Thoracic aorta (tissue), 2 donors: ENCODE measurements at regions not wholly inside any gene's neighbourhood (a gene's known extent, or its start where the extent isn't known, plus 50 kb on each side); places are given as distances from the start of the nearest gene placed in this dataset.

ENCODE experiments used
- ATAC-seq: fragments of 150-250 bp; one replicate; pipeline ENCODE4 v1.8.0; 2017; ENCODE audit warnings: low read depth; ENCODE audit not compliant: insufficient number of reproducible peaks, low FRiP score
- DNase-seq: peaks from one replicate; pipeline ENCODE4 v3.0.0-alpha.2; 2020; ENCODE audit warnings: low spot score
- H3K27ac ChIP-seq, 2 donors: fragments of 200-600 bp; sonication (generic); 1 replicate in 1 of 2; 2 replicates in 1 of 2; pipeline ENCODE4 v1.5.1; 2016; ENCODE audit warnings: mild to moderate bottlenecking in 2 of 2, moderate library complexity in 2 of 2
- H3K27me3 ChIP-seq: fragments of 200-600 bp; sonication (generic); replicated peaks from 2 replicates; pipeline ENCODE4 v1.6.0; 2016; ENCODE audit warnings: mild to moderate bottlenecking; ENCODE audit not compliant: insufficient read depth
- H3K36me3 ChIP-seq: fragments of 200-600 bp; sonication (generic); one replicate; pipeline ENCODE4 v1.5.1; 2016
- H3K4me1 ChIP-seq, 2 donors: fragments of 200-600 bp; sonication (generic); 1 replicate in 1 of 2; 2 replicates in 1 of 2; pipeline versions ENCODE4 v1.5.1 to v1.6.0; 2016; ENCODE audit warnings: low read depth in 2 of 2, mild to moderate bottlenecking in 1 of 2; ENCODE audit not compliant: control insufficient read depth in 1 of 2
- H3K4me3 ChIP-seq: fragments of 200-600 bp; sonication (generic); 2 replicates; pipeline ENCODE4 v1.5.1; 2016; ENCODE audit warnings: mild to moderate bottlenecking
- H3K9me3 ChIP-seq: fragments of 200-600 bp; sonication (generic); 2 replicates; pipeline ENCODE4 v1.5.1; 2016
- TF ChIP-seq, protein P1 (sequence below): fragments of 200-600 bp; sonication (generic); IDR thresholded peaks from one replicate; pipeline ENCODE4 v1.5.1; 2019; ENCODE audit warnings: antibody characterized with exemption

GRCh38 chr4:170723171-170723570 lies 633.4 kb upstream of the AADAT start:
- no peak overlapping the region for H3K4me3 ChIP-seq
- DNase-seq (no peak), ATAC-seq (no peak)
- TF ChIP-seq, protein P1, sequence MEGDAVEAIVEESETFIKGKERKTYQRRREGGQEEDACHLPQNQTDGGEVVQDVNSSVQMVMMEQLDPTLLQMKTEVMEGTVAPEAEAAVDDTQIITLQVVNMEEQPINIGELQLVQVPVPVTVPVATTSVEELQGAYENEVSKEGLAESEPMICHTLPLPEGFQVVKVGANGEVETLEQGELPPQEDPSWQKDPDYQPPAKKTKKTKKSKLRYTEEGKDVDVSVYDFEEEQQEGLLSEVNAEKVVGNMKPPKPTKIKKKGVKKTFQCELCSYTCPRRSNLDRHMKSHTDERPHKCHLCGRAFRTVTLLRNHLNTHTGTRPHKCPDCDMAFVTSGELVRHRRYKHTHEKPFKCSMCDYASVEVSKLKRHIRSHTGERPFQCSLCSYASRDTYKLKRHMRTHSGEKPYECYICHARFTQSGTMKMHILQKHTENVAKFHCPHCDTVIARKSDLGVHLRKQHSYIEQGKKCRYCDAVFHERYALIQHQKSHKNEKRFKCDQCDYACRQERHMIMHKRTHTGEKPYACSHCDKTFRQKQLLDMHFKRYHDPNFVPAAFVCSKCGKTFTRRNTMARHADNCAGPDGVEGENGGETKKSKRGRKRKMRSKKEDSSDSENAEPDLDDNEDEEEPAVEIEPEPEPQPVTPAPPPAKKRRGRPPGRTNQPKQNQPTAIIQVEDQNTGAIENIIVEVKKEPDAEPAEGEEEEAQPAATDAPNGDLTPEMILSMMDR = no peak
- no peaks in the 10 kb centered on the region for H3K36me3 ChIP-seq
- H3K9me3 ChIP-seq = no peaks in the 10 kb centered on the region
- H3K27me3 ChIP-seq = no peaks in the 10 kb centered on the region
- no peak overlapping the region for H3K27ac ChIP-seq
- H3K4me1 ChIP-seq = no peaks in the 10 kb centered on the region

DNA sequence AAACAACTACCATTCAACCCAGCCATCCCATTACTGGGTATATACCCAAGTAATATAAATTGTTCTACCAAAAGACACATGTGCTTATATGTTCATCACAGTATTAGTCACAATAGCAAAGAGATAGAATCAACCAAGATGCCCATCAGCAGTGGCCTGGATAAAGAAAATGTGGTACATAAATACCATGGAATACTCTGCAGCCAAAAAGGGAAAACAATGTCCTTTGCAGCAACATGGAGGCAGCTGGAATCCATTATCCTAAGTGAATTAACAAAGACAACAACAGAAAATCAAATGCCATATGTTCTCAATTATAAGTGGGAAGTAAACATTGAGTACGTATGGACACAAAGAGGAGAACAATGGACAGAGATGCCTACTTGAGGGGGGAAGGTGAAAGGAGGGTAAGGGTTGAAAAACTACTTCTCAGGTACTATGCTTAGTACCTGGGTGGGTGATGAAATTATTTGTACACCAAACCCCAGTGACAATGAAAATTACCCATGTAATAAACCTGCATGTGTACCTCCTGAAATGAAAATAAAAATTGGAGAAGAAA lies 632.1 kb upstream of the AADAT start:
- ATAC-seq (no peak), DNase-seq (no peak)

DNA sequence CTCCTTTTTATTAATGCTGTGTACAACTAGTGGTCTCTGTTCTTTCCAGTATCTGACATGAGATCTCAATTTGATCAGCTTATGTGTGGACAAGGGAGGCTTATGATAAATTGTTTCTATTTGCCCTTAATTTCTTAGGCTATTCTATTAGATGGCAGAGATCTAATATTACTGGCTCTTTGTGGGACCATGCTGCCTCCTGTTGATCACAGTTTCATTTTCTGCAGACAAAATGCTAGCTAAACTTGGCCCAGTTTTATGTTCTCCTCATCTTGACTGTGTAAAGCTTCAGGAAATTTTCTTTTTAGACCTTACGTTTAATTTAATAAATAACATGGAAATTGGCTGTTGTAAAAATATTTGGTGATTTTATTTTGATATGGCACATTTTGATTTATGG lies 627.1 kb upstream of the AADAT start:
- H3K27ac ChIP-seq = no peak overlapping the region
- TF ChIP-seq, protein P1 = no peak
- ATAC-seq (no peak), DNase-seq (no peak)
- H3K4me3 ChIP-seq = no peak overlapping the region
- no peaks in the 10 kb centered on the region for H3K27me3 ChIP-seq
- no peaks in the 10 kb centered on the region for H3K4me1 ChIP-seq
- H3K36me3 ChIP-seq = no peaks in the 10 kb centered on the region
- no peaks in the 10 kb centered on the region for H3K9me3 ChIP-seq

More for the DNA sequence above, 632.1 kb upstream of the AADAT start:
- no peaks in the 10 kb centered on the region for H3K36me3 ChIP-seq
- TF ChIP-seq, protein P1 = no peak
- no peak overlapping the region for H3K27ac ChIP-seq
- H3K4me1 ChIP-seq = no peaks in the 10 kb centered on the region
- H3K9me3 ChIP-seq = no peaks in the 10 kb centered on the region
- H3K4me3 ChIP-seq = no peak overlapping the region
- H3K27me3 ChIP-seq = no peaks in the 10 kb centered on the region

GRCh38 chr4:170705907-170706306 lies 616.2 kb upstream of the AADAT start:
- H3K27me3 ChIP-seq = no peaks in the 10 kb centered on the region
- H3K4me1 ChIP-seq = no peaks in the 10 kb centered on the region
- no peak for DNase-seq
- no peaks in the 10 kb centered on the region for H3K36me3 ChIP-seq
- ATAC-seq = no peak
- H3K9me3 ChIP-seq = no peaks in the 10 kb centered on the region
- H3K27ac ChIP-seq = no peak overlapping the region
- TF ChIP-seq, protein P1 = no peak
- H3K4me3 ChIP-seq = no peak overlapping the region

- peaks cover 3 to 13% of the 10 kb centered on the region in 2 donors for H3K4me1 ChIP-seq
- H3K27ac ChIP-seq = no peak overlapping the region
- ATAC-seq (no peak), DNase-seq (no peak)
- H3K9me3 ChIP-seq = no peaks in the 10 kb centered on the region
- TF ChIP-seq, protein P1 = no peak
- no peaks in the 10 kb centered on the region for H3K36me3 ChIP-seq
- H3K4me3 ChIP-seq = no peak overlapping the region
- no peaks in the 10 kb centered on the region for H3K27me3 ChIP-seq
These were observed 610.3 kb upstream of the AADAT start for GRCh38 chr4:170700064-170700463.
